Inflammatory macrophage (primary cell): ENCODE measurements at regions not wholly inside any gene's neighbourhood (a gene's known extent, or its start where the extent isn't known, plus 50 kb on each side); places are given as distances from the start of the nearest gene placed in this dataset.

Source experiments
- DNase-seq, 2 donors: peaks; one replicate each; pipeline ENCODE4 v3.0.0-alpha.2; 2020 to 2022

DNA sequence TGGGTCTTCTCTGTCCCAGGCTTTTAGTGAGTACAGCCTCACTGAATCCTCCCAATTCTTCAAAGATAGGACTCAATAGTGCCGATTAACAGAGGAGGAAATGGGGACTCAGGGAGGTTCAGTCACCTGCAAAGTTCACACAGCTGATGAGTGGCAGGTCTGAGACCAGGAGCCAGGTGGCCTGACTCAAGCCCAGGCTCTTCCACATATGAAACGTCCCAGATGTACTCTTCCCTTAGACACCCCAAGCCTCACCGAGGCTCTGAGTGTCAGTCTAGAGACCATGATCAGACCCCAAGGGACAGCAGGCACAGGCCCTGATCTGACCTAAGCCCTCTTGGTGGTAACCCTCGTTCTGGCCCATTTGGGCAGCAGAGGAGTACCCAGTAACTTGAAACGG, 115.2 kb downstream of the INHBB start:
- no peak for DNase-seq

DNA sequence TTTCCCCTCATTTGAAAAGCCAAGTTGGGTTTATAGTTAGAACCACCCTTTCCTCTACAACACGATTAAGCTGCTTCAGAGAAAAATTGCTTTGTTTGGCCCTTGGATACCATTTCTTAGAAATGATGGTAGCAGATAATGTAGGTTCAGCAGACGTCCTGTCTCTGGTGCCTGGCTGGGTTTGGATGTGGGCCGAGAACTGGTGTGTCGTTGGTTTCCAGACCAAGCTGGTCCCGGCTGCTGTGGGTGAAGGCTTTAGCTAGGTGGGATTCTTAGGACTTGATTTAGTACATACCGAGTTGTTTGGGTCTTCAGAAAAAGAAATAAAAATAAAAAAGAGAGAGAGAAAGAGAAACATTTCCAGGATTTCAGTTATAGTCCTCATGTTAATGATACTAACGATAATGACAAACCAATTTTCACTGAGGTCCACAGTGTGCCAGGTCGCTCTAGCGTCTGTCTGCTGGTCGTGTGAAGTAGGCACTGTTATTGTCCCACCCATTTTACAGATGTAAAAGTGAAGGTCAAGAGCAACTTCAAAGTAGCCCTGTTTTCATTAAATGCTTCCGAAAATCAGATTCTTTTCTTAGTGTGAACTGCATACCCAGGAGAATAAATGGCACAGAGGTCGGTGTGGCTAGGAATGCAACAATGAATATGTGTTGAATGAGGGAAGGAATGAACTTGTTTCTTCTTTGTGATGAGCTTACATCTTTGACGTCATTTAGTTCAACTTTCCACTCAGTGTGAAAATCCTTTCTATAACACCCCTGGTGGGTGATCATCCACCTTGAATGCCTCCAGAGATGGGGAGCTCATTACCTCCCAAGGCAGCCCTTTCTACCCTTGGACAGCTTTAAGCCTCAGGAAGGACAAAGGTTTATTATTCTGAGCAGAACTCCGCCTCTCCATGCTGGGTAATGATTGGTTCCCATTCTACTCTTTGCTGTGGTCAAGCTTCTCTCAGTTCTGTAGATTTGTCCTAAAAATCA, 115.9 kb downstream of the INHBB start:
- no peak for DNase-seq

- no peak for DNase-seq
These were observed 117.6 kb downstream of the INHBB start for GRCh38 chr2:120463527-120463926.

DNA sequence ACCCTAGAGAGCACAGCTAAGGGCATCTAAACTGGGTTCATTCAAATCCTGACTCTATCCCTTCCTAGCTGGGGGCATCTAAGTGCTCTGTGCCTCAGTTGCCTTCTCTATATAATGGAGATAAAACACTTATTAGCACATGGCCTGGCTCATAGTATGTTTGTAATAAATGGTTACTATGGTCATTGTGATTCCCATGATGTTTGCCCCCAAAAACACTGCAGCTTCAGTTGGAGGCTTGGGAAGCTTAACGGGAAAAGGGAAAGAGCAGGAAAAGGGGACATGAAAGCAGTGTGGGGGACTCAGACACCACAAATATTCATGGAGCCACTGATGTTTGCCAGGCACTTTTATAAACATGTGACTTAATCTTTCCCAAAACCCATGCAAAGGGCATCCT, 118.1 kb downstream of the INHBB start:
- no peak for DNase-seq

GRCh38 chr2:120464448-120464931, 118.6 kb downstream of the INHBB start:
- DNase-seq = no peak

DNA sequence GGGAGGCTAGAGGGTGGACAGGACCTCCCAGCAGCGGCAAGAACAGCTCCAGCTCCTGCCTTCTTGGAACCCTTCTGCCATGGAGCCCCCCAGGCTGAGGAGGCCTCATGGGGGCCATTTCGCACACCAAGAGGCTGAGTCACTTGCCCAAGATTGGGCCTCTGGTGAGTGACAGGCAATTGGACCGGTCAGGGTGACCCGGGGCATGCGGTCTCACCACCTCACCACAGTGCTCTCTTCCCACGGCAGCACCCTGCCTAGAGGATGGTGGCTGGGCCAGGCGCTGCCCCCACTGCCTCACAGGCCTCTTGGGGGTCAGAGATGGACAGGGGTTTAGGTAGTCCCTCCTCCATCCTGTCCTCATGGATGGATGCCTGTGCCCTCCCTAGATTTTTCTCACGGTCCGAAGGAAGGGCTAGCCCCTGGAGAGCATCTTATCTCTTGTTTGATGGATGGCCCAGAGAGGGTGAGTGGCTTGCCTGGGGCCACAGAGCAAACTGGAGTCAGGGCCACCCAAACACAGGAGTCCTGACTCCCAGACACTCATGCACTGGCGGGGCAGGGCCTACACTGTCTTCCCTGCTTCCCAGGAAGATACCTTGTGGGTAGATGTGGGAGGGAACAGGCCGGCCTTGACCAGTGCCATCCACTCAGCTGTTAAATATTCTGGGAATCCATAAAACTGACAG, 119.2 kb downstream of the INHBB start:
- DNase-seq = no peak

- DNase-seq = no peak
These were observed 119.7 kb downstream of the INHBB start for GRCh38 chr2:120465701-120465988.

GRCh38 chr2:120465989-120466703, 120.2 kb downstream of the INHBB start:
- no peak for DNase-seq

DNA sequence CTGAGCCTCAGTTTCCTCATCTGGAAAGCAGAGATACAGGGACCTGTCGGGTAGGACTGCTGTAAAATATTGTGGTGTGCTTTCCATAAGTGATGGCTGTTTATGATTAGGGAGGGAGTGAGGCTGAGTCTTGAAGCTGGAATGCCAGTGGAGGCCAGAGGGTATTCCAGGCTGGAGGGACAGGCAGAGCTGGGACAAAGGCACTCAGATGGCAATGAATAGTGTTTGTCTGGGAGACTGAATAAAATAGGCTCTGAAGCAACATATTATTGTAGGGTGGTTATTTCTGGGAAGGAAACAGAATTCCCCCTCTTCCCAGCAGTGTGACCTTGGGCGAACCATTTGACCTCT, 120.7 kb downstream of the INHBB start:
- DNase-seq = no peak

DNA sequence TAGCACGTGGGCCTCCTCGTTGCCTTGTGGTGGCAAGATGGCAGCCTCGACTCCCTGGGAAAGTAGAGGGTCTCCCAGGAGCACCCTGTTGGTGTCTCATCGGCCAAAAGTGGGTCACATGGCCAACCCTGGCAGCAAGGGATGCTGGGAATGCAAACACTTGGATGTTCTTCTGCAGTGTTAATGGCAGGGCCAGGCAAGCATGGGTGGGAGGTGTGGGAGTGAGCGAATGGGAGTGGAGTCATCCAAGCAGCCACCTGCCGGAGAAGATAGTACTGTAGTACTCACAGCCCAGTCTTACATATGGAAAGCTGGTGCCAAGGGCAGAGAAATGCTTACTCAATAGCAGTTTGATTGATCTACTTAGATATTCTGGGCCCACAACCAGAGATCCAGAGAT, 122.2 kb downstream of the INHBB start:
- no peak for DNase-seq

DNA sequence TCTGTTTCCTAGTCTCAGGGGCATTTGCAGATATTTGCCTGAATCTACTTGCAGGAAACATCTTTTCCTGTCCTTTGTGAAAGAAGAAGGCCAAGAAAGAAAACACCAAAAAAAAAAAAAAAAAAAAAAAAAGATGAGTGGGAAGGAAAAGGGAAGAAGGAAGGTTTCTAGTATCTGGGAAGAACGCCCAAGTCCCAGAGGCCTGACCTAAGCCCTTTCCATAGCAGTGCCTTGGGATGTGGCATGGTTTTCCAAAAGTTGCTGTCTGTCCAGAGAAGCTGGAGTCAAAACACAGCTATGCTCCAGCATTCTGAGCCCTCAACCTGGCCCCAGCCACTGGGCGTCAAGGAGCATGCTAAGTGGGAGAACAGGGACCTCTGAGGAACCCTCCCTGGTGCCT, 123.5 kb downstream of the INHBB start:
- DNase-seq = no peak

DNA sequence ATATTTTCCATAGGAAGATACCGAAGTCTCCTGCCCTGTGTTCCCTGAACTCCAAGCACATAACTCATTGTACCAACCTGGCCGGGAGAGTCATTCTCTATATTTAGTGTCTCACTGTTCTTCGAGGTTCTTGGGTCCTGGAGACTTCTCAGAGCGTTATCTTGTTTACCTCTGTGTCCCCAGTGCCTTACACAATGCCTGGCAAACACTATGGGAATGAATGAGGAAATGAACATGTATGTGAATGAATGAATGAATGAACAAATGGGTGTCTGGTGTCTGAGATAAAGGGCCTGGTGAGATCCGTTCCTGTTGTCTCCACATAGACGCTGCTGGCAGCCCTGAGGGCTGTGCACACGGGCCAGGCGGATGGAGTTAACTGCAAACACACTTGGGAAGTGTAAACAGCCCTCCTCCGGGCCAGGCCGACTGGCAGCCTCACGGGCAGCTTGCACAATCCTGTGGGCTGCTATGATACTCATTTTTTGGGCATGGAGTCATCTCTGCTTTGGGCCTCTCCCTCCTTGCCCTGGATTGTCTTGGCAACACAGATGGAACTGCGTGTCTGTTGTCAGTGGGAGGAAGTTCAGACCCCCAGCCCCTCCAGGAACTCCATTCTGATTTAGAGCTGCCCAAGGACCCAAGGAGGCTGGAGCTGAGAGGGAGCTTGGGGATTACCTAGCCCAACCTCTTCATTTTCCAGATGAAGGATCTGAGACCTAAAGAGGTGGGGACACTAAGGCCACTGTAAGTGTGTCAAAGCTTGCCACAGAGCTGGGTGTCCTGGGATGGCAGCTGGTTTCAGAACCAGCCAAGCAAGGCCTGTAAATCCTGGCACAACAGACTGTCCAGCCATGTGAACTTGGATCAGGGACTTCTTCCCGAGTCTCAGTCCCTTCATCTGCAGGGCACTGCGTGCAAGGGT, 124.4 kb downstream of the INHBB start:
- peak in 1 of 2 donors; percentile 14 for DNase-seq

GRCh38 chr2:120471166-120471565, 125.2 kb downstream of the INHBB start:
- DNase-seq = no peak

- DNase-seq = no peak
These were observed 126.1 kb downstream of the INHBB start for GRCh38 chr2:120472031-120472430.

DNA sequence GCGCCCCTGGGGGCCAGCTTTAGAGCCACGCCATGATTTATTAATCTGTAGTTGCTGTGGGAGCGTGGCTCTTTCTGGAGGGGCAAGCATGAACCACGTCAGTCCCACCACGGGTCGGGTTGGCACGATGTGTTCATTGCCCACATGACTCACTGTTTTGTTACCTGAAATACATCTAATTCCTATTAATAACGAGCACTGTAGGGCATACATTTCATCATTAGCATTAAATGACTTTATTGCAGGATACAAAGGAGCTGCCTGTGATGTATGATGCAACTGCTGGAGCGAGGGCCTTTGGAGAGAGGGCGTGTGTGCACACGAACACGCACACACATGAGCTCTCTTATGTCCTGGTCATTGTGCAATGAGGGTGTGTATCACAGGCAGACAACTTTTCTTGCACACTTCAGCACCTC, 127.0 kb downstream of the INHBB start:
- DNase-seq = no peak

GRCh38 chr2:120473522-120474271, 127.8 kb downstream of the INHBB start:
- no peak for DNase-seq

DNA sequence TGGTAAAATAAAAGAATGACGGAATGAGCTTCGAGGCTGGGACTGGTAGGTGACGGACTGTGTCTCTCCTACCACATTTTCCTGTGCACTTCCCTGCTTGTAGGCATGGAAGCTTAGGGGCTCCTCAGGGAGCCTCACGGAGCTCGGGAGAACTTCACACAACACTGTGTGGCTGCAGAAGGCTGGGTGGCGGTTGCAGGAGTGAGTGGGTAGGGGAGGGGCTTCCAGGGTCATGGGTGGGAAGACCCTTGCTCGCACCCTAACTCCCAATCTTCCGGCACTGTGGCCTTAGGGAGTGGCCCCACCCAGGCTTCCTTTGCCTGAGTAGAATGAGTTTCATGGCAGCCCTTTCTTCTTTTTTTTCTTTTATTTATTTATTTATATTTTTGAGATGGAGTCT, 128.6 kb downstream of the INHBB start:
- no peak for DNase-seq

- no peak for DNase-seq
These were observed 130.2 kb downstream of the INHBB start for GRCh38 chr2:120476141-120476540.

DNA sequence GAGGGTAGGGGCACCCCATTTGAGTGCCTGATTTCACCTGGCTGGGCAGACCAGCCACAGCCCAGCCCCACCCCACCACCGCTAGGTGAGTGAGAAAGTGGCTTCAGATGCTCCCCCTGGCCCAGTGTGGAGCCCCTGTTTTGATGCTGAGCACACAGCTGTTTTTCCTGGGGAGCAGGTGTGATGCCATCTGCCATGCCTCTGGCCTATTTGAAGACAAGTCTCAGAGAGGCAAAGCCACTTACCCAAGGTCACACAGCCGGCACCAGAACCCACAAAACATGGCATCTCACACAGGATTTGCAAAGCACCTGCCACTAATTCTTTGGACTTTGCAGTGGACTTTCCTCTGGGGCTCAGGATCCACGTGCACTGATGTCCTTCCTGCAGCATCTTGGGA, 131.3 kb downstream of the INHBB start:
- no peak for DNase-seq

- DNase-seq = no peak
These were observed 132.0 kb downstream of the INHBB start for GRCh38 chr2:120477831-120478481.

- DNase-seq = no peak
These were observed 134.5 kb downstream of the INHBB start for GRCh38 chr2:120480346-120480902.
